GM12892 (cell line): ENCODE measurements at regions not wholly inside any gene's neighbourhood (a gene's known extent, or its start where the extent isn't known, plus 50 kb on each side); places are given as distances from the start of the nearest gene placed in this dataset.

Experiments used
- DNase-seq: peaks from one replicate; pipeline ENCODE4 v3.0.0; 2011; ENCODE audit not compliant: insufficient read length
- FAIRE-seq: peaks from 2 replicates; lab custom pipeline; 2011; peaks lifted over from hg19 to GRCh38; lab: Jason Lieb, UNC
- POLR2A ChIP-seq: IDR thresholded peaks from 2 replicates; pipeline ENCODE4 v1.6.1; 2011; ENCODE audit warnings: low read depth, low read length, control low read depth
- POLR2AphosphoS5 ChIP-seq: IDR thresholded peaks from 2 replicates; pipeline ENCODE4 v1.6.1; 2011; ENCODE audit warnings: low read depth, low read length, control low read depth
- TAF1 ChIP-seq: IDR thresholded peaks from 2 replicates; pipeline ENCODE4 v1.6.1; 2011; ENCODE audit warnings: low read depth, mild to moderate bottlenecking, control low read depth, low read length, borderline replicate concordance

DNA sequence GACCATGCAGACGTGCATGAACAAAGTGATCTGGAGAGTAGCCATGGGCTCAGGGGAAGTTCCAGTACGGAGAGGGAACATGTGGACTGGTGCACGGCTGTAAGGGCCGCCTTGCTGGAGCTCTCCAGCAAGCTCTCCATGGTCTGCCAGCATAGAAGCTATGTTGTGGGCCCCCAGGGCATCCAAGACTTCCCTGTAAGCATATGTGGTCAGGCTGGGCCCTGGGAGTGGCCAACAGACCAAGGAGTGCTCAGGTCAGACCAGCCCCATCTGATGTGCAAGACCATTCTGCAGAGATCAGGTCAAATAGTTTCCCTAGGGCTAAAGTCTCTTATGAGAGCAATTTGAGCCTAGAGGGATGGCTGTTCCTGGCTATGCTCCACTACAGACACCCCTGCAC is 110.1 kb upstream of the DAZL start:
- FAIRE-seq: no peak
- no peak for TF ChIP-seq TAF1
- no peak for TF ChIP-seq POLR2AphosphoS5
- TF ChIP-seq POLR2A: no peak
- no peak for DNase-seq

DNA sequence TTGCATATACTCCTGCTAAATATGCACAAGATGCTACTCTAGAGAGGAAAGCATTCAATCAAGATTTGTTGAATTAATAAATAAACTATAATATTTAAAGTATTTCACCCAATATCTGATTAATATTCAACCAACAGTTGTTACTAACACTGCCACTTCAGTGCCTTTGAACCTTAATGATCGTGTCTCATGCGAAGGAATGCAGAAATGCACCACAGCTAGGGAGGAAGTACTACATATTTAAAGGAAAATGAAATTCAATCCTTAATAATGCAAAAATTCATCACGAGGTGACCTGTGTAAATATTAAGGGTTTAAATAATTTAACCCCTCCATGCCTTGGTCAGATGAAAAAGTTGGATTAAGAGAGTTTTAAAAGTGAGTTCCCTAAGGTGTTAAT is 114.2 kb upstream of the DAZL start:
- FAIRE-seq (no peak), DNase-seq (no peak)
- TF ChIP-seq POLR2A (no peak), POLR2AphosphoS5 (no peak), TAF1 (no peak)

DNA sequence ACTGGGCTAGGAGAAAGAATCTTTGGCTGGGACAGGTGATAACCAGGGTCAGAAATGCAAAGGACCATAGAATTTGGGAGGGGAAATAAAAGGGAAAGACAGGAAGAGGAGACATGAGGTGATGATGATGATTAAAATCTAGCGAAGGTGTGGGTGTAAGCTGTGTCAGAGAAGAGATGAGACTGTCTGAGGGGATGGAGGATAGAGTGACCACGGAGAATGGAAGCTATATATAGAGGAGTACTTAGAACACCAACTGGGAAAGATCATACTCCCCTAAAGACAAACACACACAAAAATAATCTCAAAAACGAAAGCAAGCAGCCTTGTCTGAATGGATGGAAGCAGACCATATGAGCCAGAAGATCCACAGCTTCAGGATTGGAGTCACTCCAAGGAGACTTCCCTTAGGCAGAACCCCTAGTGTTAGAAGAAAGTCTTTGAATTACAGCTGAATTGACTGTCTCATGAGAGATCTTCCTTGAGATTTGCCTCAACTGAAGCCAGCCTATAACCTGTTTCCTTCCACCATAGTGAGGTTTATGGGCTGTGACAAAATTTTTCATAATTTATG is 115.2 kb upstream of the DAZL start:
- DNase-seq: no peak
- no peak for FAIRE-seq
- TF ChIP-seq TAF1 (no peak), POLR2AphosphoS5 (no peak), POLR2A (no peak)

DNA sequence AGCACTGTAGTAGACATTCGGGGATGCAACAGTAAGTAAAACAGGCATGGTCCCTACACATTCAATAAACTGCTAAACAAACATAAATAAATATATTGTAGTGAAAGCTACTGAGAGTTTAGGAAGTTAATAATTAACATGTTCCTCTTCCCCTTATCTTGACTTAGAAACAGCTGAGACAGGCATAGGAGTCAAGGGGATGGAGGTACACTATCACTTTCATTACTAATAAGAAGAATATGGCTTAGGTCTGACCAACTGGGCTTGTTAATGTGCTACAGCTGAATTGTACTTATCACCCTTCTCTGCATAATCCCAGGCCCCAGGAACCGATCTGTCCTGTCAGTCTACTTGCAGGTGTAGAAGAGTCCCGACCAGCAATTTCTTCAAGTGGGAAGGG is 116.3 kb upstream of the DAZL start:
- DNase-seq (no peak), FAIRE-seq (no peak)
- TF ChIP-seq TAF1: no peak
- no peak for TF ChIP-seq POLR2A
- no peak for TF ChIP-seq POLR2AphosphoS5

DNA sequence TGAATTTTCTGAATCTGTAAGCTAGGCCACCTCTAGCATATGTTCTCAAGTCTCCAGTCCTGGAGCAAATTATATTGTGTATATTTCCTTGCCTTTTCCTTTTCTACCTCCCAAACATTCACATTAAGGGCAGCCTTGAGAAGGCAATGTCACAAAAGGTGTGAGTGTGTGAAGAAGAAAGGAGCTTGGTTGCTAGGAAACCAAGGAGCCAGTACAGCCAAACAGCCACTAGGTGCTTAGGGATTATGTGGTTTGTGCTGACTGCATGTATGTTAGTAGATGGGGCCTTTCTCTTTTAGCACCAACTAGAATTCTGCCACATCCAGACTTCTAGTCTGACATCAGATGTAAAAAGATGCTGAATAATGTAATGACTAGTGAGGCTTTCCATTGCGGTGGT is 118.8 kb upstream of the DAZL start:
- FAIRE-seq (no peak), DNase-seq (no peak)
- TF ChIP-seq TAF1 (no peak), POLR2AphosphoS5 (no peak), POLR2A (no peak)

DNA sequence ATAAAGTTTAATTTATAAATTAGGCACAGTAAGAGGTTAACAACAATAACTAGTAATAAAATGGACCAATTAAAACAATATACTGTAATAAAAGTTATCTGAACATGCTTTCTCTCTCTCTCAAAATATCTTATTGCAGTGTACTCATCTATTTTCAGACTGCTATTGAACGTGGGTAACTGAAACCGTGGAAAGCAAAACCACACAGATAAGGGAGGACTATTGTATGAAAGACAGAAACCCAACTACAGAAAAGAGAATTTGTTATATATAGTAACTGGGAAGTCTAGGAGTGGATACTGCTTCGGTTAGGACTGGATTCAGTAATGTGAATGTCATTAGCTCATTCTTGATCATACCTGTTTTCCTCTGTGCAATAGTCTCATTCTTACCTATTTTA is 119.3 kb upstream of the DAZL start:
- TF ChIP-seq TAF1 (no peak), POLR2AphosphoS5 (no peak), POLR2A (no peak)
- DNase-seq (no peak), FAIRE-seq (no peak)

DNA sequence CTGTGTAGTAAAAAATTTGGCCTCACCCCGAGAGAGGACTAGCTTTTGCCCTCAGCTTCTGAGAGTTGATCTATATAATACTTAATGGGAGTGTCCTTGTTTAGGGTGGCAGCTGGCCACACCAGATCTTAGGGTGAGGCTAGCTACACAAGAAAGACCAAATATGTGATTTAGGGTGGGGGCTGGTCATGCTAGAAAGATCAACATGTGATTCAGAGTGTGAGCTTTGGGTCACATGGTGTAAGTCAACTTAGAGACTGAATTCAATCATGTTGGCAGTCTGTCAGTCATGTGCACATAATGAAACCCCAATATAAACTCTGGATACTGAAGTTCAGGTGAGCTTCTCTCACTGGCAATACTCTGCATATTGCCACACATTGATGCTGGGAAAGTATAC is 120.7 kb upstream of the DAZL start:
- FAIRE-seq (no peak), DNase-seq (no peak)
- no peak for TF ChIP-seq TAF1
- no peak for TF ChIP-seq POLR2A
- TF ChIP-seq POLR2AphosphoS5: no peak

DNA sequence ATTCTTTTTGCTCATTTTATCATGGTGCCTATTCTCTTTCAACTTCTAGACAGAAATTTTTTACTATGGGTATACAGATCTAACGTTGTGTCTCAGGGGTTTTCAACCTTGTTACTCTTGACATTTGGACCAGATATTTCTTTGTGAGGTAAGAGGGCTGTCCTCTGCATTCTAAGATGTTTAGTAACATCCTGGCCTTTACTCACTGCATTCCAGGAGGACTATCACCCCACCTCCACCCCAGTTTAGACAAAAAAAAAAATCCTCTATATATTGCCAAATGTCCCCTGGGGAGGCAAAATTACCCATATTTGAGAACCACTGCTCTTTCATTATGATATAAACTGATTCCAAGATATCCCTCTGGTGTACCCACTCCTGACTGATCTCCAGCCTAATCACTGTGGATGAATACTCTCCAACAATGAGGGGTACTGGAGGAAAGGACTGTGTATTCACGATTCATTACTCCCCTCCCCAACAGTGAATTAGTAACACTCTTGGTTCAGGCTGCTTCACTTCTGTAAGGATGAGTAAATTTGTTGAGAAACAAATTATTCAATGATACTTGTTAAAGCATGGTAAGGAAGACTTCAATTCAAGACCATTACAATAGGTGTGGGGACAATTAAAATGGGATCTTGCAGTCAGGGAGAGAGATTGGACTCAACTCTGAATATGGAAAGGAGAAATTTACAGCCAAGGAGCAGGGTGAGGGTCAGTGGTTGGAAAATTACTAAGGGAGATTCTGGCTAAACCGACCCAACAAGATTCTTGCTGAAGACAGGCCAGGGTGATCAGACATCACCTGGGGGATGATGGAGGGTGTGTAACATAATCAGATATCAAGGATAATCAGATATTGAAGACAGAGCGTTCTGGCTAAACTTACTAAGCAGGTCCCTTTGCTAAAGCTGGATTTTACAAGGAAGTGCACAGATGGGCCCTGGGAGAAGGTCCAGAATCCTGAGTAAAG is 123.8 kb upstream of the DAZL start:
- TF ChIP-seq TAF1 (no peak), POLR2A (no peak), POLR2AphosphoS5 (no peak)
- FAIRE-seq (no peak), DNase-seq (no peak)

DNA sequence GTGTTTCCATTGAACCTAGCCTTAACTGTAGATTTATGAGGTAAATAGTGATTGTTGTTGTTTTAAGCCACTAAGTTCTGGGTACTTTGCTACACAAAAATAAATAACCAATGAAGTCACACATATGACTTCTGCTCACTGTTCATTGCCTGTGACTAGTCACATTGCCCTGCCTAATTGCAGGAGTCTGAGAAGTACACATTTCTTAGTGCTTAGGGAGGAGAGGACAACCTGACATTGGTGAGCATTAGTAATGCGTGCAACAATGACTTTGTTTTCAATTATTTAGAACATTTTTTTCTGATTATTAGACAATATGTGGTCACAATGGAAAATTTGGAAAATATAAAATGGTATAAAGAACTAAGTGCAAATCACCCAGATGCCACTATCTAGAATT is 133.2 kb upstream of the DAZL start:
- TF ChIP-seq POLR2AphosphoS5 (no peak), TAF1 (no peak), POLR2A (no peak)
- FAIRE-seq: no peak
- DNase-seq: no peak

DNA sequence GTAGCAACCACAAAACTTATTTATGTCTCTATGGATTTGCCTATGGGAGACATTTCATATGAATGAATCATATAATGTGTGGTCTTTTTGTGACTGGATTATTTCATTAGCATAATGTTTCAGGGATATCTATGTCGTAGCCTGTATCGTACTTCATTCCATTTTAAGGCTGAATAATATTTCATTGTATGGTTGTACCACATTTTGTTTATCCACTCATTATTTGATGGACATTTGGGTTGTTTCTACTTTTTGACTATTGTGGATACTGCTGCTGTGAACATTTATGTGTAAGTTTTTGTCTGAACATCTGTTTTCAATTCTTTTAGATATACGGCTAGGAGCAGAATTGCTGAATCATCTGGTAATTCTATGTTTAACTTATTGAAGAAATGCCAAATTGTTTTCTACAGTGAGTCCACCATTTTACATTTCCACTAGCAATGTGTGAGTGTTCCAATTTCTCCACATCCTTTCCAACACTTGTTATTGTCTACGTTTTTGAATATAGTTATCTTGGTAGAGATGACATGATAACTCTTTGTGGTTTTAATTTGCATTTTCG is 134.4 kb upstream of the DAZL start:
- FAIRE-seq (no peak), DNase-seq (no peak)
- TF ChIP-seq TAF1: no peak
- TF ChIP-seq POLR2AphosphoS5: no peak
- TF ChIP-seq POLR2A: no peak

DNA sequence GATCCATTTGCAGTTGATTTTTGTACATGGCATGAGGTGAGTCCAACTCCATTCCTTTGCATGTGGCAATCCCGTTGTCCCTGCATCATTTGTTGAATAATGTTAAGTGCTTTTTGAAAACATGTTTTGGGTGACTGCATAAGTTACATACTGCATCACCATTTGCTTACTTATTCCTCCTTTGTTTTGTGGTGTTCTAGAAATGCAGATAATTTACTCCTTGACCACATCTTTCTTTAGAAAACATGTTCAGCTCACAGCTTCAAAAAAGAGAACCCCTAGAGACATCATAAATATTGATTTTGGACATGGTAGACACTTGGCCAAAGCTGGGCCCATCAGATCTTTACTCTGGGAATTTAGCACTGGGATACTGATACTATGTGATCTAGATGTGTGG is 135.3 kb upstream of the DAZL start:
- no peak for TF ChIP-seq TAF1
- TF ChIP-seq POLR2A: no peak
- no peak for TF ChIP-seq POLR2AphosphoS5
- DNase-seq (no peak), FAIRE-seq (no peak)
